Lower lobe of right lung (tissue), 2 donors: ENCODE measurements at regions not wholly inside any gene's neighbourhood (a gene's known extent, or its start where the extent isn't known, plus 50 kb on each side); places are given as distances from the start of the nearest gene placed in this dataset.

Experiments
- ATAC-seq, 2 donors: fragments of 200-7000 bp; cut with Tn5 transposase; one replicate each; pipeline ENCODE4 v1.9.1; 2020 to 2022; ENCODE audit warnings: mild to moderate bottlenecking in 2 of 2, moderate library complexity in 2 of 2
- DNase-seq: peaks from one replicate; pipeline ENCODE4 v3.0.0-alpha.2; 2020
- H3K27ac ChIP-seq: fragments of 200-600 bp; one replicate; pipeline ENCODE4 v1.8.0; 2022
- H3K27me3 ChIP-seq: fragments of 200-600 bp; one replicate; pipeline ENCODE4 v1.8.0; 2022; ENCODE audit warnings: low read depth
- H3K36me3 ChIP-seq: fragments of 200-600 bp; one replicate; pipeline ENCODE4 v1.8.0; 2022; ENCODE audit warnings: mild to moderate bottlenecking
- H3K4me1 ChIP-seq: fragments of 200-600 bp; one replicate; pipeline ENCODE4 v1.8.0; 2022
- H3K4me3 ChIP-seq: fragments of 200-600 bp; one replicate; pipeline ENCODE4 v1.8.0; 2022; ENCODE audit warnings: mild to moderate bottlenecking
- H3K9me3 ChIP-seq: fragments of 200-600 bp; one replicate; pipeline ENCODE4 v1.8.0; 2022
- CTCF ChIP-seq: fragments of 200-600 bp; IDR thresholded peaks from one replicate; pipeline ENCODE4 v1.8.0; 2022; ENCODE audit warnings: antibody characterized with exemption, mild to moderate bottlenecking
- intact Hi-C: fragments of 100-400 bp; cut with DNase I; formaldehyde crosslinking; loops from one replicate; pipeline ENCODE4 v1.11.0; 2022
- donor health status: DM: no; HTN: yes; CAD: no; lungs with severe emphysema.

GRCh38 chr2:136297312-136297711, 179.4 kb upstream of the CXCR4 start:
- TF ChIP-seq CTCF: no peak
- intact Hi-C loops: no loop called here

GRCh38 chr2:136295168-136295567, 177.2 kb upstream of the CXCR4 start:
- H3K9me3 ChIP-seq: peaks cover 6% of the 10 kb centered on the region
- DNase-seq (no peak), ATAC-seq (no peak)
- intact Hi-C loops: no loop called here
- no peaks in the 10 kb centered on the region for H3K36me3 ChIP-seq
- H3K4me1 ChIP-seq: no peaks in the 10 kb centered on the region
- TF ChIP-seq CTCF: no peak
- no peak overlapping the region for H3K27ac ChIP-seq
- H3K4me3 ChIP-seq: no peak overlapping the region
- H3K27me3 ChIP-seq: no peaks in the 10 kb centered on the region

More at GRCh38 chr2:136297312-136297711, 179.4 kb upstream of the CXCR4 start:
- Histone ChIP-seq H3K4me1 (no peaks in the 10 kb centered on the region), H3K27ac (no peak overlapping the region), H3K36me3 (no peaks in the 10 kb centered on the region), H3K4me3 (no peak overlapping the region), H3K27me3 (no peaks in the 10 kb centered on the region), H3K9me3 (no peaks in the 10 kb centered on the region)
- DNase-seq (no peak), ATAC-seq (no peak)

- no peak overlapping the region for H3K4me3 ChIP-seq
Measured at GRCh38 chr2:136291871-136292270, 173.9 kb upstream of the CXCR4 start.

GRCh38 chr2:136290326-136290725, 172.4 kb upstream of the CXCR4 start:
- Histone ChIP-seq H3K4me3 (no peak overlapping the region), H3K9me3 (peaks cover 6% of the 10 kb centered on the region), H3K27me3 (no peaks in the 10 kb centered on the region), H3K36me3 (no peaks in the 10 kb centered on the region), H3K4me1 (no peaks in the 10 kb centered on the region), H3K27ac (no peak overlapping the region)
- ATAC-seq (no peak), DNase-seq (no peak)
- intact Hi-C loops: no loop called here
- TF ChIP-seq CTCF: no peak

More at GRCh38 chr2:136291871-136292270, 173.9 kb upstream of the CXCR4 start:
- Histone ChIP-seq H3K36me3 (no peaks in the 10 kb centered on the region), H3K27ac (no peak overlapping the region), H3K4me1 (no peaks in the 10 kb centered on the region), H3K27me3 (no peaks in the 10 kb centered on the region), H3K9me3 (peaks cover 6% of the 10 kb centered on the region)
- DNase-seq (no peak), ATAC-seq (no peak)
- no peak for TF ChIP-seq CTCF
- intact Hi-C loops: no loop called here

GRCh38 chr2:136288249-136288648, 170.3 kb upstream of the CXCR4 start:
- DNase-seq: no peak

More at GRCh38 chr2:136288249-136288648, 170.3 kb upstream of the CXCR4 start:
- Histone ChIP-seq H3K9me3 (peaks cover 6% of the 10 kb centered on the region), H3K27ac (no peak overlapping the region), H3K27me3 (no peaks in the 10 kb centered on the region), H3K4me1 (no peaks in the 10 kb centered on the region), H3K4me3 (no peak overlapping the region), H3K36me3 (no peaks in the 10 kb centered on the region)
- intact Hi-C loops: no loop called here
- no peak for ATAC-seq
- no peak for TF ChIP-seq CTCF
